MM.1S (cell line): ENCODE measurements at regions not wholly inside any gene's neighbourhood (a gene's known extent, or its start where the extent isn't known, plus 50 kb on each side); places are given as distances from the start of the nearest gene placed in this dataset.

Experiments
- DNase-seq: peaks from one replicate; pipeline ENCODE4 v3.0.0-alpha.2; 2015
- H2AFZ ChIP-seq: fragments of 300-600 bp; sonication (generic); 2 replicates; pipeline ENCODE4 v1.6.0; 2016; ENCODE audit warnings: antibody characterized with exemption, low read length
- H3F3A ChIP-seq: fragments of 300-600 bp; sonication (generic); 2 replicates; pipeline ENCODE4 v1.6.1; 2016; ENCODE audit warnings: mild to moderate bottlenecking, antibody characterized with exemption, low read length, moderate library complexity, mixed read lengths; ENCODE audit not compliant: insufficient read depth
- H3K27ac ChIP-seq: fragments of 300-600 bp; sonication (generic); 2 replicates; pipeline ENCODE4 v1.5.1; 2016; ENCODE audit warnings: mild to moderate bottlenecking, low read length
- H3K27me3 ChIP-seq: fragments of 300-600 bp; sonication (generic); replicated peaks from 2 replicates; pipeline ENCODE4 v1.6.0; 2016; ENCODE audit warnings: low read length; ENCODE audit not compliant: insufficient read depth
- H3K36me3 ChIP-seq: fragments of 300-600 bp; sonication (generic); replicated peaks from 2 replicates; pipeline ENCODE4 v1.6.1; 2016; ENCODE audit warnings: mild to moderate bottlenecking, low read length, mixed read lengths; ENCODE audit not compliant: insufficient read depth
- H3K4me1 ChIP-seq: fragments of 300-600 bp; sonication (generic); 2 replicates; pipeline ENCODE4 v1.6.1; 2016; ENCODE audit warnings: low read length, mixed read lengths
- H3K4me2 ChIP-seq: fragments of 300-600 bp; sonication (generic); 2 replicates; pipeline ENCODE4 v1.6.0; 2016; ENCODE audit warnings: low read depth, low read length
- H3K4me3 ChIP-seq: fragments of 300-600 bp; sonication (generic); 2 replicates; pipeline ENCODE4 v1.5.1; 2016; ENCODE audit warnings: low read length, mixed read lengths
- H3K79me2 ChIP-seq: fragments of 300-600 bp; sonication (generic); 2 replicates; pipeline ENCODE4 v1.6.1; 2016; ENCODE audit warnings: mixed run types, low read length, mixed read lengths
- H3K9ac ChIP-seq: fragments of 300-600 bp; sonication (generic); 2 replicates; pipeline ENCODE4 v1.6.1; 2016; ENCODE audit warnings: low read length, mixed read lengths
- H3K9me2 ChIP-seq: fragments of 300-600 bp; sonication (generic); replicated peaks from 2 replicates; pipeline ENCODE4 v1.6.1; 2016; ENCODE audit warnings: mild to moderate bottlenecking, low read length, mixed read lengths; ENCODE audit not compliant: insufficient read depth
- H3K9me3 ChIP-seq: fragments of 300-600 bp; sonication (generic); replicated peaks from 2 replicates; pipeline ENCODE4 v1.6.1; 2016; ENCODE audit warnings: mild to moderate bottlenecking, low read length, mixed read lengths; ENCODE audit not compliant: insufficient read depth
- H4K20me1 ChIP-seq: fragments of 300-600 bp; sonication (generic); 2 replicates; pipeline ENCODE4 v1.6.1; 2016; ENCODE audit warnings: mild to moderate bottlenecking, low read length, moderate library complexity, mixed read lengths; ENCODE audit not compliant: insufficient read depth
- CTCF ChIP-seq: fragments of 300-600 bp; sonication (generic); IDR thresholded peaks from 2 replicates; pipeline ENCODE4 v1.5.1; 2016; ENCODE audit warnings: antibody characterized with exemption, low read length, mixed read lengths
- EZH2 ChIP-seq: fragments of 300-600 bp; sonication (generic); optimal IDR thresholded peaks from 2 replicates; pipeline ENCODE3; 2017; ENCODE audit warnings: low read depth, mild to moderate bottlenecking, antibody characterized with exemption, low read length, mixed read lengths
- EZH2phosphoT487 ChIP-seq: fragments of 300-600 bp; sonication (generic); IDR thresholded peaks from 2 replicates; pipeline ENCODE4 v1.6.1; 2018; ENCODE audit warnings: antibody characterized with exemption, low read length

- H3K27ac ChIP-seq, result no peak overlapping the region
- TF ChIP-seq CTCF (no peak; the same call in 1 of the 2 replicates), EZH2 (no peak)
- H3K9me3 ChIP-seq, result no peaks in the 10 kb centered on the region
- H3K4me3 ChIP-seq, result no peak overlapping the region
- H3F3A ChIP-seq, result no peaks in the 10 kb centered on the region
- no peaks in the 10 kb centered on the region for H3K36me3 ChIP-seq
- no peak overlapping the region for H3K4me2 ChIP-seq
- no peaks in the 10 kb centered on the region for H3K9me2 ChIP-seq
- H3K4me1 ChIP-seq, result no peaks in the 10 kb centered on the region
- DNase-seq, result no peak
- H4K20me1 ChIP-seq, result no peaks in the 10 kb centered on the region
- H3K79me2 ChIP-seq, result no peaks in the 10 kb centered on the region
- H2AFZ ChIP-seq, result no peak overlapping the region
- H3K9ac ChIP-seq, result no peak overlapping the region
- no peaks in the 10 kb centered on the region for H3K27me3 ChIP-seq
Observed at GRCh38 chr11:44483919-44484610, 81.4 kb upstream of the CD82 start.

- H3K4me1 ChIP-seq, result no peaks in the 10 kb centered on the region
- H3K36me3 ChIP-seq, result no peaks in the 10 kb centered on the region
- no peak for DNase-seq
- no peak overlapping the region for H3K4me2 ChIP-seq
- H3K9ac ChIP-seq, result no peak overlapping the region
- H3K27me3 ChIP-seq, result no peaks in the 10 kb centered on the region
- H3K4me3 ChIP-seq, result no peak overlapping the region
- no peaks in the 10 kb centered on the region for H3F3A ChIP-seq
- H3K9me3 ChIP-seq, result no peaks in the 10 kb centered on the region
- H2AFZ ChIP-seq, result no peak overlapping the region
- no peaks in the 10 kb centered on the region for H3K79me2 ChIP-seq
- TF ChIP-seq CTCF, result no peak
- TF ChIP-seq EZH2, result no peak
- H3K9me2 ChIP-seq, result no peaks in the 10 kb centered on the region
- H4K20me1 ChIP-seq, result no peaks in the 10 kb centered on the region
- H3K27ac ChIP-seq, result no peak overlapping the region
Observed at GRCh38 chr11:44488165-44488965, 77.1 kb upstream of the CD82 start.

DNA sequence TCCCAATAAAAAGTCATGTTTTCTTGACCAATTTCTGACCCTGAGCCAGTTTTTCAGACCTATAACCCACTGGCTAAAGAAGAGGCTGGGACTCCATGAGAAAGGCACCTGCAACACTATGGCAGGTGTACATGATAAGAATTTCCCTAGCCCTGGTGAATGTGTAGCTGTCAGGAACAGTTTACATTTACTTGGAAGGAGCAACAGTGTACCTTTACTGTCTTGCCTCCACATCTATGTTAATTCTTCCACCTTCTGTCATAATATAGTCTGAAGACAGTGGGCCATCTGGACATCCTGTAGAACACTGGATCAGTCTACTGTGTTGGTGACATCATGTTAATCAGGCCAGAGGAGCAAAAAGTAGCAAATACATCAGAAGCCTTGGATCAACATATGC lies 72.1 kb upstream of the CD82 start:
- no peak for DNase-seq
- H3K4me2 ChIP-seq, result no peak overlapping the region
- no peaks in the 10 kb centered on the region for H3K79me2 ChIP-seq
- H2AFZ ChIP-seq, result no peak overlapping the region
- no peaks in the 10 kb centered on the region for H3K9me3 ChIP-seq
- no peaks in the 10 kb centered on the region for H3K4me1 ChIP-seq
- H3K36me3 ChIP-seq, result no peaks in the 10 kb centered on the region
- no peak overlapping the region for H3K27ac ChIP-seq
- TF ChIP-seq CTCF, result no peak
- no peak for TF ChIP-seq EZH2
- no peak for TF ChIP-seq EZH2phosphoT487
- H4K20me1 ChIP-seq, result no peaks in the 10 kb centered on the region
- H3K9ac ChIP-seq, result no peak overlapping the region
- H3K4me3 ChIP-seq, result no peak overlapping the region
- no peaks in the 10 kb centered on the region for H3F3A ChIP-seq
- no peaks in the 10 kb centered on the region for H3K9me2 ChIP-seq
- no peaks in the 10 kb centered on the region for H3K27me3 ChIP-seq
